K562 (cell line): ENCODE measurements at regions not wholly inside any gene's neighbourhood (a gene's known extent, or its start where the extent isn't known, plus 50 kb on each side); places are given as distances from the start of the nearest gene placed in this dataset.

Experiments
- ATAC-seq: fragments of 200-7000 bp; cut with Tn5 transposase; 3 replicates; pipeline ENCODE4 v1.9.1; 2020; ENCODE audit warnings: moderate library complexity
- BruUV-seq: library from RNA; stranded (reverse); fragments of 400-500 nt; replicated peaks from 2 replicates; lab custom pipeline; 2021; lab: Mats Ljungman, UMichigan
- CTCF ChIA-PET: fragments of 300-600 bp; formaldehyde crosslinking; extraction: SDS; loops from one replicate; lab custom pipeline; 2021; ENCODE audit warnings: low intra/inter-chr PET ratio; lab: Yijun Ruan, JAX
- POLR2A ChIA-PET: fragments of 300-600, 350-650 bp; sonication (Branson Sonifier 250); formaldehyde crosslinking; extraction: SDS; loops from one replicate; lab custom pipeline; 2021; ENCODE audit warnings: antibody characterized with exemption, inconsistent platforms; lab: Yijun Ruan, JAX
- DNase-seq, 4 experiments: peaks; one replicate each; pipeline versions ENCODE4 v3.0.0 to v3.0.0-alpha.2; 2011 to 2018; ENCODE audit warnings: low spot score in 3 of 4, mixed read lengths in 3 of 4; ENCODE audit errors: extremely low read depth in 1 of 4
- FAIRE-seq: peaks from 2 replicates; lab custom pipeline; 2011; peaks lifted over from hg19 to GRCh38; lab: Jason Lieb, UNC
- H2AFZ ChIP-seq: 2 replicates; pipeline ENCODE4 v1.6.0; 2011; ENCODE audit warnings: low read depth, low read length, control low read depth, inconsistent platforms
- H3K27ac ChIP-seq: fragments of 200-600 bp; 3 replicates; pipeline ENCODE4 v1.8.0; 2011; ENCODE audit warnings: low read depth, mild to moderate bottlenecking, control low read depth, inconsistent platforms, low read length, moderate library complexity, mixed read lengths; ENCODE audit errors: extremely low read depth
- H3K27me3 ChIP-seq, 2 experiments: fragments of 300-600 bp in 1 of 2; 2 replicates in 1 of 2; 3 replicates in 1 of 2; pipeline versions ENCODE4 v1.6.0 to v1.8.0; 2011; ENCODE audit warnings: inconsistent platforms in 2 of 2, low read length in 2 of 2, mild to moderate bottlenecking in 1 of 2, mixed read lengths in 1 of 2, moderate library complexity in 1 of 2; ENCODE audit not compliant: control insufficient read depth in 2 of 2, insufficient read depth in 2 of 2
- H3K36me3 ChIP-seq: fragments of 300-600 bp; 3 replicates; pipeline ENCODE4 v1.8.0; 2011; ENCODE audit warnings: mild to moderate bottlenecking, low read length, inconsistent platforms; ENCODE audit not compliant: control insufficient read depth, insufficient read depth
- H3K4me1 ChIP-seq, 2 experiments: fragments of 200-600 bp in 1 of 2; replicated peaks in 1 of 2; 2 replicates in 1 of 2; 3 replicates in 1 of 2; pipeline versions ENCODE4 v1.5.1 to v1.8.0; 2011; ENCODE audit warnings: inconsistent platforms in 2 of 2, low read length in 2 of 2, mild to moderate bottlenecking in 1 of 2, mixed read lengths in 1 of 2, moderate library complexity in 1 of 2; ENCODE audit not compliant: control insufficient read depth in 2 of 2, insufficient read depth in 2 of 2
- H3K4me2 ChIP-seq: 2 replicates; pipeline ENCODE4 v1.6.1; 2011; ENCODE audit warnings: low read length, control low read depth, inconsistent platforms, mixed read lengths; ENCODE audit not compliant: insufficient read depth
- H3K4me3 ChIP-seq: fragments of 200-600 bp; sonication (generic), shearing (Covaris generic); 2 replicates; pipeline ENCODE4 v1.5.1; 2016; ENCODE audit warnings: control low read depth, inconsistent platforms
- H3K79me2 ChIP-seq: fragments of 200-600 bp; 3 replicates; pipeline ENCODE4 v1.8.0; 2011; ENCODE audit warnings: low read length, inconsistent platforms; ENCODE audit not compliant: control insufficient read depth, insufficient read depth
- H3K9ac ChIP-seq, 2 experiments: 2 replicates each; pipeline versions ENCODE4 v1.6.0 to v1.6.1; 2011; ENCODE audit warnings: low read depth in 2 of 2, low read length in 2 of 2, control low read depth in 1 of 2, inconsistent platforms in 1 of 2, mild to moderate bottlenecking in 1 of 2, mixed read lengths in 1 of 2; ENCODE audit not compliant: insufficient read depth in 1 of 2
- H3K9me1 ChIP-seq: one replicate; pipeline ENCODE4 v1.6.0; 2011; ENCODE audit warnings: inconsistent platforms, mild to moderate bottlenecking, low read length, moderate library complexity; ENCODE audit not compliant: control insufficient read depth, insufficient read depth
- H3K9me3 ChIP-seq: replicated peaks from 2 replicates; pipeline ENCODE4 v1.5.1; 2011; ENCODE audit warnings: low read depth, low read length, inconsistent platforms; ENCODE audit not compliant: control insufficient read depth, insufficient read depth
- H4K20me1 ChIP-seq: replicated peaks from 2 replicates; pipeline ENCODE4 v1.6.1; 2011; ENCODE audit warnings: low read length, inconsistent platforms, mixed read lengths; ENCODE audit not compliant: control insufficient read depth, insufficient read depth
- CTCF ChIP-seq, 3 experiments: IDR thresholded peaks in 2 of 3; conservative IDR thresholded peaks in 1 of 3; 2 replicates each; pipeline ENCODE4 v1.5.1; 2011 to 2012; ENCODE audit warnings: low read length in 3 of 3, mild to moderate bottlenecking in 3 of 3, control low read depth in 2 of 3, improper control_type of control experiment in 1 of 3, inconsistent platforms in 1 of 3, low read depth in 1 of 3, mixed read lengths in 1 of 3, moderate library complexity in 1 of 3; ENCODE audit not compliant: insufficient read depth in 2 of 3
- GTF2A2 ChIP-seq: IDR thresholded peaks from 2 replicates; pipeline ENCODE4 v1.6.1; 2016; ENCODE audit warnings: mild to moderate bottlenecking, missing genetic modification characterization, missing compliant biosample characterization
- HIVEP1 ChIP-seq: fragments of 250-450 bp; sonication (Bioruptor Pico); IDR thresholded peaks from 2 replicates; pipeline ENCODE4 v1.4.0; 2020; ENCODE audit warnings: mild to moderate bottlenecking
- JUND ChIP-seq, 2 experiments: IDR thresholded peaks; 2 replicates in 1 of 2; 3 replicates in 1 of 2; pipeline ENCODE4 v1.6.1; 2011; ENCODE audit warnings: borderline replicate concordance in 2 of 2, low read depth in 2 of 2, low read length in 2 of 2, improper control_type of control experiment in 1 of 2, missing biosample characterization in 1 of 2, missing genetic modification characterization in 1 of 2, missing genetic modification reagents in 1 of 2
- NFXL1 ChIP-seq: fragments of 450-650 bp; formaldehyde crosslinking; IDR thresholded peaks from 2 replicates; pipeline ENCODE4 v1.4.0; 2021; ENCODE audit warnings: mild to moderate bottlenecking
- REST ChIP-seq, 2 experiments: fragments of 450-650 bp; formaldehyde crosslinking in 1 of 2; IDR thresholded peaks; 2 replicates each; pipeline versions ENCODE4 v1.4.0 to v1.6.1; 2014 to 2020; ENCODE audit warnings: mild to moderate bottlenecking in 2 of 2, borderline replicate concordance in 1 of 2, low read depth in 1 of 2
- TBP ChIP-seq: optimal IDR thresholded peaks from 2 replicates; pipeline ENCODE3; 2011; ENCODE audit warnings: low read depth, low read length, improper control_type of control experiment
- TCF3 ChIP-seq: sonication (generic); formaldehyde crosslinking; IDR thresholded peaks from 2 replicates; pipeline ENCODE4 v1.4.0; 2020; ENCODE audit warnings: mild to moderate bottlenecking, missing genetic modification reagents
- WGBS: fragments of 100-300 bp; shearing (Covaris generic); methylation state at CpG from one replicate; pipeline ENCODE4 v1.1.6; 2016; ENCODE audit warnings: low coverage, mixed read lengths; ENCODE audit not compliant: insufficient coverage; ENCODE audit errors: missing lambda C conversion rate; 5-methylcytosine and 5-hydroxymethylcytosine counted together
- in situ Hi-C: fragments of 300-500 bp; cut with MboI; formaldehyde crosslinking; loops from 4 replicates; pipeline ENCODE4 v1.15.0; 2018; ENCODE audit warnings: inconsistent platforms, mixed read lengths
- intact Hi-C: fragments of 100-400 bp; cut with micrococcal nuclease; formaldehyde crosslinking; loops from 2 replicates; pipeline ENCODE4 v1.14.2; 2022

- CTCF ChIA-PET = no interaction called here
- Histone ChIP-seq H3K4me1 (no peaks in the 10 kb centered on the region; a peak in 1 of 5 replicates), H3K9me3 (no peaks in the 10 kb centered on the region), H3K27me3 (peaks cover 2 to 54% of the 10 kb centered on the region in 2 experiments; a peak in 3 of 5 replicates), H3K27ac (no peak overlapping the region), H3K4me3 (no peak overlapping the region), H4K20me1 (no peaks in the 10 kb centered on the region), H3K4me2 (no peak overlapping the region), H2AFZ (no peak overlapping the region), H3K36me3 (no peaks in the 10 kb centered on the region), H3K79me2 (no peaks in the 10 kb centered on the region), H3K9ac (no peak overlapping the region), H3K9me1 (no peaks in the 10 kb centered on the region)
- no TSS peak for BruUV-seq
- ATAC-seq (no peak), FAIRE-seq (no peak), DNase-seq (no peak)
- POLR2A ChIA-PET = no interaction called here
- 4% methylated on average over 13 of the region's 14 CpGs for WGBS
- in situ Hi-C loops (no loop called here), intact Hi-C loops (no loop called here)
- TF ChIP-seq REST (IDR thresholded peaks at IDR 0.05; ENCODE audit: borderline replicate concordance) (no peak), REST (CRISPR knock-in tag; IDR thresholded peaks at IDR 0.05; ENCODE audit: low read depth) (no peak), NFXL1 (CRISPR knock-in tag) (no peak), GTF2A2 (tag) (no peak), TCF3 (CRISPR knock-in tag) (no peak), CTCF (IDR thresholded peaks at IDR 0.05 in 2 of 3, conservative IDR thresholded peaks at IDR 0.05 in 1 of 3; ENCODE audit: insufficient read depth in 2 of 3, low read depth in 1 of 3, low read length in 3 of 3) (no peak), JUND (IDR thresholded peaks at IDR 0.05; ENCODE audit: borderline replicate concordance, low read depth, low read length) (no peak), JUND (tag; IDR thresholded peaks at IDR 0.05; ENCODE audit: borderline replicate concordance, low read depth, low read length) (no peak), TBP (no peak), HIVEP1 (CRISPR knock-in tag) (no peak)
Measured at GRCh38 chr10:118966076-118966849, 63.3 kb upstream of the NANOS1 start.
